ENCODE measurements at regions not wholly inside any gene's neighbourhood (a gene's known extent, or its start where the extent isn't known, plus 50 kb on each side); places are given as distances from the start of the nearest gene placed in this dataset.

GRCh38 chr6:140281767-140282166 lies 907.3 kb upstream of the CITED2 start:
- no peak for DNase-seq
- Mint-ChIP-seq H3K27me3 (no peaks in the 10 kb centered on the region), H3K4me1 (no peaks in the 10 kb centered on the region), H3K27ac (no peak overlapping the region), H3K36me3 (ENCODE audit: low read depth) (no peaks in the 10 kb centered on the region), H3K4me3 (no peak overlapping the region), H3K9me3 (no peaks in the 10 kb centered on the region)
- ChIA-PET POLR2A (no interaction called here), CTCF (no interaction called here)
- no peak for ATAC-seq (ENCODE audit: low read depth)
- intact Hi-C loops (cut with micrococcal nuclease), result no loop called here
- TF ChIP-seq CTCF (IDR thresholded peaks at IDR 0.05), result no peak

GRCh38 chr6:140281236-140281635 lies 906.8 kb upstream of the CITED2 start:
- Mint-ChIP-seq H3K4me3 (no peak overlapping the region), H3K36me3 (ENCODE audit: low read depth) (no peaks in the 10 kb centered on the region), H3K27ac (no peak overlapping the region), H3K4me1 (no peaks in the 10 kb centered on the region), H3K9me3 (no peaks in the 10 kb centered on the region), H3K27me3 (no peaks in the 10 kb centered on the region)
- DNase-seq (no peak), ATAC-seq (ENCODE audit: low read depth) (no peak)
- POLR2A ChIA-PET, result no interaction called here
- CTCF ChIA-PET, result no interaction called here
- TF ChIP-seq CTCF (IDR thresholded peaks at IDR 0.05), result no peak
- intact Hi-C loops (cut with micrococcal nuclease), result no loop called here

GRCh38 chr6:140276719-140277118 lies 902.3 kb upstream of the CITED2 start:
- ChIA-PET POLR2A (no interaction called here), CTCF (no interaction called here)
- no peak for TF ChIP-seq CTCF (IDR thresholded peaks at IDR 0.05)
- peaks cover 7% of the 10 kb centered on the region for H3K4me1 Mint-ChIP-seq
- H3K27ac Mint-ChIP-seq, result no peak overlapping the region
- ATAC-seq (ENCODE audit: low read depth), result no peak
- H3K9me3 Mint-ChIP-seq, result no peaks in the 10 kb centered on the region
- intact Hi-C loops (cut with micrococcal nuclease), result no loop called here
- DNase-seq, result no peak
- no peak overlapping the region for H3K4me3 Mint-ChIP-seq
- H3K36me3 Mint-ChIP-seq (ENCODE audit: low read depth), result no peaks in the 10 kb centered on the region
- no peaks in the 10 kb centered on the region for H3K27me3 Mint-ChIP-seq

GRCh38 chr6:140276133-140276532 lies 901.7 kb upstream of the CITED2 start:
- intact Hi-C loops (cut with micrococcal nuclease), result no loop called here
- DNase-seq, result no peak
- ChIA-PET CTCF (no interaction called here), POLR2A (no interaction called here)
- no peaks in the 10 kb centered on the region for H3K9me3 Mint-ChIP-seq
- no peak for ATAC-seq (ENCODE audit: low read depth)
- H3K4me1 Mint-ChIP-seq, result peaks cover 9% of the 10 kb centered on the region
- H3K27ac Mint-ChIP-seq, result no peak overlapping the region
- no peaks in the 10 kb centered on the region for H3K27me3 Mint-ChIP-seq
- H3K4me3 Mint-ChIP-seq, result no peak overlapping the region
- H3K36me3 Mint-ChIP-seq (ENCODE audit: low read depth), result no peaks in the 10 kb centered on the region
- no peak for TF ChIP-seq CTCF (IDR thresholded peaks at IDR 0.05)

GRCh38 chr6:140275725-140276124 lies 901.3 kb upstream of the CITED2 start:
- H3K27ac Mint-ChIP-seq, result no peak overlapping the region
- H3K36me3 Mint-ChIP-seq (ENCODE audit: low read depth), result no peaks in the 10 kb centered on the region
- ChIA-PET CTCF (no interaction called here), POLR2A (no interaction called here)
- ATAC-seq (ENCODE audit: low read depth) (no peak), DNase-seq (no peak)
- peaks cover 9% of the 10 kb centered on the region for H3K4me1 Mint-ChIP-seq
- intact Hi-C loops (cut with micrococcal nuclease), result no loop called here
- no peaks in the 10 kb centered on the region for H3K27me3 Mint-ChIP-seq
- H3K4me3 Mint-ChIP-seq, result no peak overlapping the region
- no peak for TF ChIP-seq CTCF (IDR thresholded peaks at IDR 0.05)
- H3K9me3 Mint-ChIP-seq, result no peaks in the 10 kb centered on the region
